ENCODE measurements at regions not wholly inside any gene's neighbourhood (a gene's known extent, or its start where the extent isn't known, plus 50 kb on each side); places are given as distances from the start of the nearest gene placed in this dataset.

DNA sequence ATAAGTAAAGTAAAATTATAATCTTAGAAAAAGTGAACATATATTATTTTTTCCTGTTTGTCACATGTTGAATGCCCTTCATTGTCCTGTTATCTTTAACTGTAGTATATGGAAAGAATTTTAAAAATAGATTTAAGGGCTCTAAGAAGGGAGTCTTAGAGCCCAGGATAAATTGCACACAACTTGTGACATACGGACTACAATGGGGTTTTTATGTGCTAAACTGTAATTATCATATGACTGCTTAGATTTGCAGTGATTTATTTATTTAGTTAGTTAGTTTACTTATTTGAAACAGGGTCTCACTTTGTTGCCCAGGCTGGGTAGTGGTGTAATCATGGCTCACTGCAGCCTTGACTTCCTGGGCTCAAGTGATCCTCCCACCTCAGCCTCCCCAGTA lies 187.8 kb upstream of the HMGA2 start:
- Histone ChIP-seq H3K4me1 (ENCODE audit: control insufficient read depth, extremely low read depth, insufficient read depth, low read length) (peaks cover 64% of the 10 kb centered on the region), H4K20me1 (replicated peaks; ENCODE audit: control insufficient read depth, extremely low read depth, insufficient read depth, low read length) (no peaks in the 10 kb centered on the region), H3K9me1 (replicated peaks; ENCODE audit: control insufficient read depth, extremely low read depth, insufficient read depth, low read length) (no peaks in the 10 kb centered on the region), H3K27ac (ENCODE audit: insufficient read depth, low read depth, low read length) (peak overlapping the region; percentile 85), H3K4me2 (ENCODE audit: insufficient read depth, low read length) (no peak overlapping the region), H3K79me2 (ENCODE audit: control insufficient read depth, insufficient read depth, low read length) (no peaks in the 10 kb centered on the region), H3K9ac (replicated peaks; ENCODE audit: extremely low read depth, insufficient read depth, low read length) (no peak overlapping the region), H2AFZ (ENCODE audit: low read depth, low read length) (no peak overlapping the region), H3K27me3 (ENCODE audit: control insufficient read depth in 2 of 2, insufficient read depth in 2 of 2, low read length in 2 of 2) (no peaks in the 10 kb centered on the region), H3K36me3 (ENCODE audit: control insufficient read depth in 2 of 2, extremely low read depth in 1 of 2, insufficient read depth in 2 of 2, low read length in 2 of 2) (no peaks in the 10 kb centered on the region), H3K9me3 (replicated peaks; ENCODE audit: control insufficient read depth, insufficient read depth, low read length) (no peaks in the 10 kb centered on the region), H3K4me3 (replicated peaks in 1 of 3; ENCODE audit: insufficient read depth in 1 of 3, low read depth in 1 of 3, low read length in 3 of 3) (no peak overlapping the region)
- ChIA-PET CTCF (interaction anchor here (1.6 to 2.8 kb wide), 2 partner anchors 34 kb away, joined by 6 to 19 read pairs; no protein-coding TSS in a partner anchor), POLR2A (no interaction called here)
- no peak for TF ChIP-seq GATA2 (IDR thresholded peaks at IDR 0.05; ENCODE audit: insufficient read depth, insufficient read length, low read depth, low read length)
- TF ChIP-seq POLR2AphosphoS5 (IDR thresholded peaks at IDR 0.05; ENCODE audit: insufficient read depth, low read depth, low read length): no peak
- no peak for TF ChIP-seq POLR2A (IDR thresholded peaks at IDR 0.05; ENCODE audit: low read depth, low read length)
- no peak for TF ChIP-seq EZH2 (IDR thresholded peaks at IDR 0.05; ENCODE audit: borderline replicate concordance, low read depth, low read length, severe bottlenecking)
- TF ChIP-seq, protein P1, sequence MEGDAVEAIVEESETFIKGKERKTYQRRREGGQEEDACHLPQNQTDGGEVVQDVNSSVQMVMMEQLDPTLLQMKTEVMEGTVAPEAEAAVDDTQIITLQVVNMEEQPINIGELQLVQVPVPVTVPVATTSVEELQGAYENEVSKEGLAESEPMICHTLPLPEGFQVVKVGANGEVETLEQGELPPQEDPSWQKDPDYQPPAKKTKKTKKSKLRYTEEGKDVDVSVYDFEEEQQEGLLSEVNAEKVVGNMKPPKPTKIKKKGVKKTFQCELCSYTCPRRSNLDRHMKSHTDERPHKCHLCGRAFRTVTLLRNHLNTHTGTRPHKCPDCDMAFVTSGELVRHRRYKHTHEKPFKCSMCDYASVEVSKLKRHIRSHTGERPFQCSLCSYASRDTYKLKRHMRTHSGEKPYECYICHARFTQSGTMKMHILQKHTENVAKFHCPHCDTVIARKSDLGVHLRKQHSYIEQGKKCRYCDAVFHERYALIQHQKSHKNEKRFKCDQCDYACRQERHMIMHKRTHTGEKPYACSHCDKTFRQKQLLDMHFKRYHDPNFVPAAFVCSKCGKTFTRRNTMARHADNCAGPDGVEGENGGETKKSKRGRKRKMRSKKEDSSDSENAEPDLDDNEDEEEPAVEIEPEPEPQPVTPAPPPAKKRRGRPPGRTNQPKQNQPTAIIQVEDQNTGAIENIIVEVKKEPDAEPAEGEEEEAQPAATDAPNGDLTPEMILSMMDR (IDR thresholded peaks at IDR 0.05; ENCODE audit: extremely low read depth in 1 of 2, insufficient read depth in 1 of 2, low read depth in 1 of 2, low read length in 2 of 2): no peak
- no peak for TF ChIP-seq FOS (IDR thresholded peaks at IDR 0.05; ENCODE audit: borderline replicate concordance, insufficient read depth, low read length)
- no peak for TF ChIP-seq MYC (IDR thresholded peaks at IDR 0.05; ENCODE audit: low read depth, low read length)
- TF ChIP-seq, protein P2, sequence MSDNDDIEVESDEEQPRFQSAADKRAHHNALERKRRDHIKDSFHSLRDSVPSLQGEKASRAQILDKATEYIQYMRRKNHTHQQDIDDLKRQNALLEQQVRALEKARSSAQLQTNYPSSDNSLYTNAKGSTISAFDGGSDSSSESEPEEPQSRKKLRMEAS (IDR thresholded peaks at IDR 0.05; ENCODE audit: insufficient read depth, insufficient read length): no peak
- TF ChIP-seq JUN (IDR thresholded peaks at IDR 0.05; ENCODE audit: borderline replicate concordance, insufficient read depth, insufficient read length, low read depth): no peak
- intact Hi-C loops (cut with micrococcal nuclease): no loop called here
- BruUV-seq (replicated peaks): no TSS peak
- DNase-seq (ENCODE audit: low read depth, low spot score) (no peak), FAIRE-seq (no peak)
- dilution Hi-C loops (cut with MboI; ENCODE audit: extremely low pct_ligation_motif_present, low sequenced_read_pairs): no loop called here
